GM12892 (cell line): ENCODE measurements at regions not wholly inside any gene's neighbourhood (a gene's known extent, or its start where the extent isn't known, plus 50 kb on each side); places are given as distances from the start of the nearest gene placed in this dataset.

Experiments
- POLR2A ChIP-seq: IDR thresholded peaks from 2 replicates; pipeline ENCODE4 v1.6.1; 2011; ENCODE audit warnings: low read depth, low read length, control low read depth
- POLR2AphosphoS5 ChIP-seq: IDR thresholded peaks from 2 replicates; pipeline ENCODE4 v1.6.1; 2011; ENCODE audit warnings: low read depth, low read length, control low read depth
- TAF1 ChIP-seq: IDR thresholded peaks from 2 replicates; pipeline ENCODE4 v1.6.1; 2011; ENCODE audit warnings: low read depth, mild to moderate bottlenecking, control low read depth, low read length, borderline replicate concordance

GRCh38 chr1:192747943-192748342 is 60.9 kb upstream of the RGS2 start:
- TF ChIP-seq POLR2A (no peak), TAF1 (no peak), POLR2AphosphoS5 (no peak)
